Left hindlimb (tissue), 1 donor: ENCODE measurements at regions not wholly inside any gene's neighbourhood (a gene's known extent, or its start where the extent isn't known, plus 50 kb on each side); places are given as distances from the start of the nearest gene placed in this dataset.
"Not testable (repeated sequence)": the region's sequence is repeated elsewhere in the genome, so short reads cannot be mapped to it uniquely, and the experiment has no call there.

Experiments
- DNase-seq: peaks from one replicate; pipeline ENCODE4 v3.0.0-alpha.2; 2018

GRCh38 chr7:88610942-88611341 is 148.6 kb upstream of the ZNF804B start:
- no peak for DNase-seq

- no peak for DNase-seq
These were observed 158.8 kb upstream of the ZNF804B start for GRCh38 chr7:88600695-88601094.

- no peak for DNase-seq
These were observed 160.0 kb upstream of the ZNF804B start for GRCh38 chr7:88599528-88599927.

- no peak for DNase-seq
These were observed 161.5 kb upstream of the ZNF804B start for GRCh38 chr7:88597941-88598425.

- no peak for DNase-seq
These were observed 168.5 kb upstream of the ZNF804B start for GRCh38 chr7:88590963-88591362.

GRCh38 chr7:88589927-88590326 is 169.6 kb upstream of the ZNF804B start:
- no peak for DNase-seq

GRCh38 chr7:88586890-88587289 is 172.6 kb upstream of the ZNF804B start:
- no peak for DNase-seq

- no peak for DNase-seq
These were observed 173.3 kb upstream of the ZNF804B start for GRCh38 chr7:88586219-88586618.

- DNase-seq = no peak
These were observed 182.8 kb upstream of the ZNF804B start for GRCh38 chr7:88576720-88577119.

GRCh38 chr7:88566162-88566729 is 193.3 kb upstream of the ZNF804B start:
- no peak for DNase-seq

- DNase-seq = no peak
These were observed 194.1 kb upstream of the ZNF804B start for GRCh38 chr7:88565401-88565800.

GRCh38 chr7:88556441-88556840 is 203.1 kb upstream of the ZNF804B start:
- not testable (repeated sequence) for DNase-seq

- not testable (repeated sequence) for DNase-seq
These were observed 204.7 kb upstream of the ZNF804B start for GRCh38 chr7:88554847-88555246.

- no peak for DNase-seq
These were observed 211.1 kb upstream of the ZNF804B start for GRCh38 chr7:88548399-88548798.

- DNase-seq = no peak
These were observed 212.7 kb upstream of the ZNF804B start for GRCh38 chr7:88546808-88547207.

GRCh38 chr7:88545663-88546062 is 213.8 kb upstream of the ZNF804B start:
- no peak for DNase-seq

GRCh38 chr7:88540012-88540411 is 219.5 kb upstream of the ZNF804B start:
- no peak for DNase-seq

- no peak for DNase-seq
These were observed 220.0 kb upstream of the ZNF804B start for GRCh38 chr7:88539518-88539917.

- no peak for DNase-seq
These were observed 217.0 kb upstream of the STEAP4 start for GRCh38 chr7:88523645-88524044.

GRCh38 chr7:88522771-88523293 is 216.1 kb upstream of the STEAP4 start:
- no peak for DNase-seq

- no peak for DNase-seq
These were observed 209.7 kb upstream of the STEAP4 start for GRCh38 chr7:88516429-88516828.

- no peak for DNase-seq
These were observed 208.6 kb upstream of the STEAP4 start for GRCh38 chr7:88515301-88515700.

GRCh38 chr7:88509341-88509740 is 202.6 kb upstream of the STEAP4 start:
- DNase-seq = no peak

GRCh38 chr7:88500131-88500530 is 193.4 kb upstream of the STEAP4 start:
- DNase-seq = peak; percentile 34
